Loucy (cell line): ENCODE measurements at regions not wholly inside any gene's neighbourhood (a gene's known extent, or its start where the extent isn't known, plus 50 kb on each side); places are given as distances from the start of the nearest gene placed in this dataset.

Source experiments
- H2AFZ ChIP-seq: fragments of 200-600 bp; sonication (generic); 2 replicates; pipeline ENCODE4 v1.6.0; 2016; ENCODE audit warnings: antibody characterized with exemption, mild to moderate bottlenecking, low read length, moderate library complexity
- H3F3A ChIP-seq: fragments of 200-600 bp; 2 replicates; pipeline ENCODE4 v1.6.0; 2016; ENCODE audit warnings: antibody characterized with exemption, low read depth, mild to moderate bottlenecking
- H3K27me3 ChIP-seq: fragments of 200-600 bp; sonication (generic); 2 replicates; pipeline ENCODE4 v1.6.1; 2014; ENCODE audit warnings: low read length, mild to moderate bottlenecking; ENCODE audit not compliant: insufficient read depth, poor library complexity, severe bottlenecking
- H3K36me3 ChIP-seq: fragments of 200-600 bp; sonication (generic); 2 replicates; pipeline ENCODE4 v1.6.1; 2016; ENCODE audit warnings: low read length; ENCODE audit not compliant: insufficient read depth
- H3K4me1 ChIP-seq: fragments of 200-600 bp; sonication (generic); 2 replicates; pipeline ENCODE4 v1.5.1; 2014; ENCODE audit warnings: low read length, mild to moderate bottlenecking; ENCODE audit not compliant: insufficient read depth, poor library complexity, severe bottlenecking
- H3K4me2 ChIP-seq: fragments of 200-600 bp; sonication (generic); 2 replicates; pipeline ENCODE4 v1.6.0; 2014; ENCODE audit warnings: antibody characterized with exemption, low read length, low read depth, mild to moderate bottlenecking; ENCODE audit not compliant: poor library complexity, severe bottlenecking
- H3K4me3 ChIP-seq: fragments of 200-600 bp; sonication (generic); 2 replicates; pipeline ENCODE4 v1.5.1; 2014; ENCODE audit warnings: low read length, mild to moderate bottlenecking, mixed read lengths; ENCODE audit not compliant: poor library complexity, severe bottlenecking
- H3K79me2 ChIP-seq: fragments of 200-600 bp; sonication (generic); 2 replicates; pipeline ENCODE4 v1.6.1; 2014; ENCODE audit warnings: low read length; ENCODE audit not compliant: insufficient read depth
- H3K9ac ChIP-seq: fragments of 200-600 bp; sonication (generic); 2 replicates; pipeline ENCODE4 v1.6.0; 2014; ENCODE audit warnings: mild to moderate bottlenecking, low read depth, low read length, moderate library complexity; ENCODE audit not compliant: poor library complexity, severe bottlenecking
- H3K9me2 ChIP-seq: fragments of 200-600 bp; sonication (generic); replicated peaks from 2 replicates; pipeline ENCODE4 v1.6.1; 2016; ENCODE audit warnings: low read depth, low read length, mixed read lengths
- H3K9me3 ChIP-seq: fragments of 200-600 bp; sonication (generic); 2 replicates; pipeline ENCODE4 v1.6.1; 2014; ENCODE audit warnings: mild to moderate bottlenecking, antibody characterized with exemption, low read length, low read depth; ENCODE audit not compliant: insufficient read depth
- H4K20me1 ChIP-seq: fragments of 200-600 bp; sonication (generic); 2 replicates; pipeline ENCODE4 v1.6.0; 2014; ENCODE audit warnings: antibody characterized with exemption, low read length, mild to moderate bottlenecking; ENCODE audit not compliant: insufficient read depth, poor library complexity, severe bottlenecking
- CTCF ChIP-seq: fragments of 200-600 bp; sonication (generic); conservative IDR thresholded peaks from 2 replicates; pipeline ENCODE4 v1.5.1; 2014; ENCODE audit warnings: mild to moderate bottlenecking, antibody characterized with exemption, low read length
- EZH2phosphoT487 ChIP-seq: fragments of 200-600 bp; IDR thresholded peaks from 2 replicates; pipeline ENCODE4 v1.6.1; 2018; ENCODE audit warnings: antibody characterized with exemption, mild to moderate bottlenecking, moderate library complexity, borderline replicate concordance

GRCh38 chr11:116335891-116336290 lies 436.9 kb downstream of the BUD13 start:
- H3K9me2 ChIP-seq, result no peaks in the 10 kb centered on the region

GRCh38 chr11:116335078-116335477 lies 437.7 kb downstream of the BUD13 start:
- Histone ChIP-seq H3K9ac (no peak overlapping the region), H3K27me3 (no peaks in the 10 kb centered on the region), H2AFZ (no peak overlapping the region), H3K4me3 (no peak overlapping the region), H3K9me3 (no peaks in the 10 kb centered on the region), H3K9me2 (no peaks in the 10 kb centered on the region), H3K79me2 (no peaks in the 10 kb centered on the region), H4K20me1 (no peaks in the 10 kb centered on the region), H3K4me2 (no peak overlapping the region), H3K4me1 (no peaks in the 10 kb centered on the region), H3K36me3 (no peaks in the 10 kb centered on the region), H3F3A (no peaks in the 10 kb centered on the region)
- TF ChIP-seq EZH2phosphoT487, result no peak
- TF ChIP-seq CTCF, result no peak

More at GRCh38 chr11:116335891-116336290, 436.9 kb downstream of the BUD13 start:
- H3K79me2 ChIP-seq, result no peaks in the 10 kb centered on the region
- H3K9me3 ChIP-seq, result no peaks in the 10 kb centered on the region
- no peaks in the 10 kb centered on the region for H3F3A ChIP-seq
- H3K4me2 ChIP-seq, result no peak overlapping the region
- TF ChIP-seq CTCF (no peak), EZH2phosphoT487 (no peak)
- H3K36me3 ChIP-seq, result no peaks in the 10 kb centered on the region
- no peak overlapping the region for H2AFZ ChIP-seq
- no peak overlapping the region for H3K9ac ChIP-seq
- H3K27me3 ChIP-seq, result no peaks in the 10 kb centered on the region
- no peak overlapping the region for H3K4me3 ChIP-seq
- no peaks in the 10 kb centered on the region for H4K20me1 ChIP-seq
- no peaks in the 10 kb centered on the region for H3K4me1 ChIP-seq

GRCh38 chr11:116334596-116334995 lies 438.2 kb downstream of the BUD13 start:
- no peak overlapping the region for H3K9ac ChIP-seq
- no peaks in the 10 kb centered on the region for H3F3A ChIP-seq
- H3K9me2 ChIP-seq, result no peaks in the 10 kb centered on the region
- H3K4me3 ChIP-seq, result no peak overlapping the region
- H3K4me1 ChIP-seq, result no peaks in the 10 kb centered on the region
- no peak overlapping the region for H2AFZ ChIP-seq
- H4K20me1 ChIP-seq, result no peaks in the 10 kb centered on the region
- no peaks in the 10 kb centered on the region for H3K9me3 ChIP-seq
- H3K79me2 ChIP-seq, result no peaks in the 10 kb centered on the region
- H3K36me3 ChIP-seq, result no peaks in the 10 kb centered on the region
- no peaks in the 10 kb centered on the region for H3K27me3 ChIP-seq
- TF ChIP-seq EZH2phosphoT487, result no peak
- no peak for TF ChIP-seq CTCF
- H3K4me2 ChIP-seq, result no peak overlapping the region
